ENCODE measurements at regions not wholly inside any gene's neighbourhood (a gene's known extent, or its start where the extent isn't known, plus 50 kb on each side); places are given as distances from the start of the nearest gene placed in this dataset.

DNA sequence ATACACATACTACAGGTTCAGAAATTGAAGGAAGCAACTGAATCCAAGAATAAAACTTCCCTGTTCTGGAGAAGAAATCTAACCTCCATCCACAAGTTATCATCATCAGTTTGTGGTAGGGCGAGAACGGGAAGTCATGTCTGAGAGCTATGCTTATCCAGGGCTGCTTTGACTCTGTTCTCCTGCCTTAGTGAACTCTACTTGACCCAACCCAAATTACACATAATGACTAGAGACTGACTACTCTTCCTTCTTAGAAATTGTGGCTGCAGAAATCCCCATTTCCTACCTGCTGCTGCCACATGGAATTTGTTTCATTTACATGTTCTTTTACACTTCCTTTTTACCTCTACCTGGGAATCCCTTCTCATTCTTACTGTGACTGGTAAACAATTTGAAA is 1102.6 kb upstream of the PIK3C3 start:
- 84 to 91% methylated on average over 2 of the region's 2 CpGs for WGBS, 2 donors
- no peaks in the 10 kb centered on the region for H3K4me1 ChIP-seq (ENCODE audit: control insufficient read depth in 2 of 2, insufficient read depth in 2 of 2, low read length in 1 of 2)
- no peak overlapping the region for H3K27ac ChIP-seq (ENCODE audit: low read depth in 2 of 2, low read length in 1 of 2)
- H3K9me3 ChIP-seq (ENCODE audit: control insufficient read depth in 2 of 2, insufficient read depth in 1 of 2, low read depth in 1 of 2, low read length in 1 of 2), result no peaks in the 10 kb centered on the region
- no peak overlapping the region for H3K4me3 ChIP-seq (ENCODE audit: low read depth in 1 of 2, low read length in 2 of 2)
- H3K36me3 ChIP-seq (ENCODE audit: control insufficient read depth in 2 of 2, insufficient read depth in 2 of 2, low read length in 1 of 2), result no peaks in the 10 kb centered on the region
- H3K27me3 ChIP-seq (ENCODE audit: control insufficient read depth in 1 of 2, insufficient read depth in 2 of 2, low read length in 2 of 2), result no peaks in the 10 kb centered on the region

DNA sequence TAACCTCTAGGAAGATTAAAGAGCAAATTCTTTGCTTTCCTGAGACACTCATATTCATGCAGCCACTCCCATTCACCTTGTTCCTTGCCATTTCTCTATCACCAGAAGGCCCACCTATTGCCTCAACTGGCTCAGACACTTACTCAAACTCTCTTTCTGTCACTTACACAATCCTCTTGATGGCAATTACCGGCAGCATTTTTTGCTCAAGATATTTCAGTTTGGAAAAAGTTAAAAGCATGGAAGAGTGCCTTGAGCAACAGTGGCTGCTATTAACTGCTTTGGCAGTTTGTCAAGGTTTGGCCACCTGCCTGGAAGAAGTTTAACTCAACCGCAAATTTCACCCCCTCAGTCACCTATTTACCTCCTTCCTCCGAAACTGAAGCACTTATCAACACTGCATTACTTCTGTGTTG is 1104.0 kb upstream of the PIK3C3 start:
- Histone ChIP-seq H3K4me1 (ENCODE audit: control insufficient read depth in 2 of 2, insufficient read depth in 2 of 2, low read length in 1 of 2) (no peaks in the 10 kb centered on the region), H3K36me3 (ENCODE audit: control insufficient read depth in 2 of 2, insufficient read depth in 2 of 2, low read length in 1 of 2) (no peaks in the 10 kb centered on the region), H3K4me3 (ENCODE audit: low read depth in 1 of 2, low read length in 2 of 2) (no peak overlapping the region), H3K27ac (ENCODE audit: low read depth in 2 of 2, low read length in 1 of 2) (no peak overlapping the region), H3K27me3 (ENCODE audit: control insufficient read depth in 1 of 2, insufficient read depth in 2 of 2, low read length in 2 of 2) (no peaks in the 10 kb centered on the region), H3K9me3 (ENCODE audit: control insufficient read depth in 2 of 2, insufficient read depth in 1 of 2, low read depth in 1 of 2, low read length in 1 of 2) (no peaks in the 10 kb centered on the region)
- 33 to 41% methylated on average over 3 of the region's 3 CpGs for WGBS, 2 donors

DNA sequence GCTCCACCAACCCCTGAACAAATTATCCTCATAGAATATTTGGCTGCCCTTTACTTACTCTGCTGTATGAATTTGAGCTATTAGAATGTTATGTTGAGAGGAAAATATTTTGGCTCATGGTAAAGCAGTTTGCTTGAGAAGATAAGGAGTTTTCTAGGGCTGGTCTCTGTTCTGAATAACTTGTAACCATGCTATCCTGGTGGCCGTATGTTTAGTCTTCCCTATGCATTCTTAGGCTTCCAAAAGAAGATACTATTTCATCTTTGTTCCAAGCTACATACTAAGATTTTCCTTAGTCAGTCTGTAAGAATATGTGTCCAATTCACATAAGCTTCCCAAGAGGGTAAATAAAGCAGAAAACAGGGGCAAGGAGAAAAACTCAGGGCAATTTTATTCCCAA is 1105.1 kb upstream of the PIK3C3 start:
- no peak overlapping the region for H3K4me3 ChIP-seq (ENCODE audit: low read depth in 1 of 2, low read length in 2 of 2)
- no peaks in the 10 kb centered on the region for H3K9me3 ChIP-seq (ENCODE audit: control insufficient read depth in 2 of 2, insufficient read depth in 1 of 2, low read depth in 1 of 2, low read length in 1 of 2)
- 47 to 50% methylated on average over 1 of the region's 1 CpG for WGBS, 2 donors
- no peaks in the 10 kb centered on the region for H3K27me3 ChIP-seq (ENCODE audit: control insufficient read depth in 1 of 2, insufficient read depth in 2 of 2, low read length in 2 of 2)
- no peaks in the 10 kb centered on the region for H3K36me3 ChIP-seq (ENCODE audit: control insufficient read depth in 2 of 2, insufficient read depth in 2 of 2, low read length in 1 of 2)
- no peak overlapping the region for H3K27ac ChIP-seq (ENCODE audit: low read depth in 2 of 2, low read length in 1 of 2)
- H3K4me1 ChIP-seq (ENCODE audit: control insufficient read depth in 2 of 2, insufficient read depth in 2 of 2, low read length in 1 of 2), result no peaks in the 10 kb centered on the region

DNA sequence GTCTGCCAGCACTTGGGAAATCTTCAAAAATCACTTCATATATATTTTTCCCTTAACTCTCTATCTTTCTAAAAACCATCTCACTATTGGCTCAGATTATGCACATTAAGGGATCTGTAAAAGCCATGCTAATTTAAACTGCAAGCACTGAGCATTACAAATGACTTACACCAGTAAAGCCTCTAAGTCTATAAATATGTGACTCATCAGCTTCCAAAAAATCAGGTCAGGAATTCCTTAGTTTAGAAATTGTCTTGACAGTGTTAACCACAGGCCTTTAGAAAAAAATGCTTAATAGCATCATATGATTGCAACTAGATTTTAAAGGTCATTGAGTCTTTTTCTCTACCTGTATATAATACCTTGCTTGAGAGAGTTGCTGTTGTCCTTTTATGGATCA is 1113.6 kb upstream of the PIK3C3 start:
- no peak overlapping the region for H3K4me3 ChIP-seq (ENCODE audit: low read depth in 1 of 2, low read length in 2 of 2)

DNA sequence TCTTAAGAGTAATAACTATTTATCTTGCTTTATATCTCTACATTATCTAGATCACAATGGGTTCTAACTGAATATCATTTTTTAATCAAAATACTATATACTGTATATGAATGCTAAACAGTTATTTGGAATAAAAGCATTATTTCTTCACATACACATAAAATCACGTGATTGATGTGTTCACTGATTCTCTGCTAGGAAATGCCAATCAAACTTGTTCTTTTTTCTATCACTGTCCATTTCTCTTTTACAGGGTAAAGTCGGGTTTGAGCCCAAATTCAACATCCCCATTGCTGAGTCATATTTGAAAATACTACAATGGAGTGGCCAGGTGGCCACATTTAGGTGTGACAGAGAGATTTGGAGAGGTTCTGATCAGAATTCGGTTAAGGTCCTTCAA is 1114.0 kb upstream of the PIK3C3 start:
- Histone ChIP-seq H3K4me3 (ENCODE audit: low read depth in 1 of 2, low read length in 2 of 2) (no peak overlapping the region), H3K4me1 (ENCODE audit: control insufficient read depth in 2 of 2, insufficient read depth in 2 of 2, low read length in 1 of 2) (no peaks in the 10 kb centered on the region), H3K27me3 (ENCODE audit: control insufficient read depth in 1 of 2, insufficient read depth in 2 of 2, low read length in 2 of 2) (no peaks in the 10 kb centered on the region), H3K9me3 (ENCODE audit: control insufficient read depth in 2 of 2, insufficient read depth in 1 of 2, low read depth in 1 of 2, low read length in 1 of 2) (no peaks in the 10 kb centered on the region), H3K27ac (ENCODE audit: low read depth in 2 of 2, low read length in 1 of 2) (no peak overlapping the region), H3K36me3 (ENCODE audit: control insufficient read depth in 2 of 2, insufficient read depth in 2 of 2, low read length in 1 of 2) (no peaks in the 10 kb centered on the region)
- 49 to 59% methylated on average over 3 of the region's 3 CpGs for WGBS, 2 donors

More for the DNA sequence above, 1113.6 kb upstream of the PIK3C3 start:
- no peak overlapping the region for H3K27ac ChIP-seq (ENCODE audit: low read depth in 2 of 2, low read length in 1 of 2)
- H3K36me3 ChIP-seq (ENCODE audit: control insufficient read depth in 2 of 2, insufficient read depth in 2 of 2, low read length in 1 of 2), result no peaks in the 10 kb centered on the region
- H3K4me1 ChIP-seq (ENCODE audit: control insufficient read depth in 2 of 2, insufficient read depth in 2 of 2, low read length in 1 of 2), result no peaks in the 10 kb centered on the region
- H3K9me3 ChIP-seq (ENCODE audit: control insufficient read depth in 2 of 2, insufficient read depth in 1 of 2, low read depth in 1 of 2, low read length in 1 of 2), result no peaks in the 10 kb centered on the region
- H3K27me3 ChIP-seq (ENCODE audit: control insufficient read depth in 1 of 2, insufficient read depth in 2 of 2, low read length in 2 of 2), result no peaks in the 10 kb centered on the region

DNA sequence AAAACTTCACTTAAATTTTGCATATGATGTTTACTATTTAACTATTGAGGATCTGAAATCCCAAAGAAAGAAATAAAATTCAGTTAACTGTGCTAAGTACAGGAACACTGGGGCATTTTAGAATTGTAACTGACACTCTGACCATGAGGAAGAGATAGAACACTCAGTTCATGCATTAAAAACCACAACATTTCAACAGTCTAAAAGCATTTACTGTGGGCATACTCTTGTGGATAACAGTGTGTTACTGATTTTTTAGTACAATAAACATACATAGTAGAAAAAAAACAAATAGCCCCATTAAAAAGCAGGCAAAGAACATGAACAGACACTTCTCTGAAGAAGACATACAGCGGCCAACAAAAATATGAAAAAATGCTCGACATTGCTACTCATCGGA is 1122.7 kb upstream of the PIK3C3 start:
- no peaks in the 10 kb centered on the region for H3K9me3 ChIP-seq (ENCODE audit: control insufficient read depth in 2 of 2, insufficient read depth in 1 of 2, low read depth in 1 of 2, low read length in 1 of 2)
- WGBS, 2 donors, result 91 to 97% methylated on average over 3 of the region's 3 CpGs
- H3K36me3 ChIP-seq (ENCODE audit: control insufficient read depth in 2 of 2, insufficient read depth in 2 of 2, low read length in 1 of 2), result no peaks in the 10 kb centered on the region
- no peak overlapping the region for H3K4me3 ChIP-seq (ENCODE audit: low read depth in 1 of 2, low read length in 2 of 2)
- no peak overlapping the region for H3K27ac ChIP-seq (ENCODE audit: low read depth in 2 of 2, low read length in 1 of 2)
- H3K27me3 ChIP-seq (ENCODE audit: control insufficient read depth in 1 of 2, insufficient read depth in 2 of 2, low read length in 2 of 2), result no peaks in the 10 kb centered on the region
- H3K4me1 ChIP-seq (ENCODE audit: control insufficient read depth in 2 of 2, insufficient read depth in 2 of 2, low read length in 1 of 2), result no peaks in the 10 kb centered on the region

DNA sequence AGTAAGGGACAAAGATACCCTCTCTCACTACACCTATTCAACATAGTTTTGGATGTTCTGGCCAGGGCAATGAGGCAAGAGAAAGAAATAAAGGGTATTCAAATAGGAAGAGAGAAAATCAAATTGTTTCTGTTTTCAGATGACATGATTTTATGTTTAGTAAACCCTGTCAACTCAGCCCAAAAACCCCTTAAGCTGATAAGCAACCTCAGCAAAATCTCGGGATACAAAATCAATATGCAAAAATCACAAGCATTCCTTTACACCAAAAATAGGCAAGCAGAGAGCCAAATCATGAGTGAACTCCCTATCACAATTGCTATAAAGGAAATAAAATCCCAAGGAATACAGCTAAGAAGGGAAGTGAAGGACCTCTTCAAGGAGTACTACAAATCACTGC is 1130.7 kb upstream of the PIK3C3 start:
- Histone ChIP-seq H3K4me3 (ENCODE audit: low read depth in 1 of 2, low read length in 2 of 2) (no peak overlapping the region), H3K27ac (ENCODE audit: low read depth in 2 of 2, low read length in 1 of 2) (no peak overlapping the region), H3K36me3 (ENCODE audit: control insufficient read depth in 2 of 2, insufficient read depth in 2 of 2, low read length in 1 of 2) (no peaks in the 10 kb centered on the region), H3K9me3 (ENCODE audit: control insufficient read depth in 2 of 2, insufficient read depth in 1 of 2, low read depth in 1 of 2, low read length in 1 of 2) (no peaks in the 10 kb centered on the region), H3K4me1 (ENCODE audit: control insufficient read depth in 2 of 2, insufficient read depth in 2 of 2, low read length in 1 of 2) (no peaks in the 10 kb centered on the region), H3K27me3 (ENCODE audit: control insufficient read depth in 1 of 2, insufficient read depth in 2 of 2, low read length in 2 of 2) (no peaks in the 10 kb centered on the region)
- 83 to 86% methylated on average over 1 of the region's 1 CpG for WGBS, 2 donors

DNA sequence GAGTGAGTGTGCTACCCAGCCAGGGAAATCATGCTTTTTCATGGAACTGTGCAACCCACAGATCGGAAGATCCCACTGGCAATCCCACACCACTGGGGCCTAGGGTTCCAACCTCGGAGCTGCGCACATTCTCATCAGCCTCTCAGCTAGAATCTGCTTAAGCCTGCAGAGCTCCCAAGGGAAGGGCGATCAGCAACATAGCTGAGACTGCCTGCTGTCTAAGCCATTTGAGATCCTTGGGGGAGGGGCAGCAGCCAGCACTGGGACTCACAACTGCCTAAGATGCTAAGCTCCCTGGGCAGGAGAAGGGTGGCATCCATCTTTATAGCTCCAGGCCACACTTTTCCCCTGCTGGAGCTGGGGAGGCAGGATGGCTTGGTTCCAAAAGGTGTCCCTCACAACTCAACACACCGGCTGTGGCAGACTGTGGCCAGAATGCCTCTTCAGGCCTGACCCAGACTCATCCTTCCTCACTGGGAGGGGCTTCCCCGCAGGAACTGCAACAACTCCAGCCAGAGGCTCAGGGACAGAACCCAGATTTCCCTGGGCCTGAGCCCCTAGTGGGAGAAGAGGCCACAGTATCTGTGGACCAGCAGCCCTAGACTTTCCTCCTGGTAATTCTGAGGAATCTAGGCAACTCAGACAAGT is 1133.3 kb upstream of the PIK3C3 start:
- H3K4me1 ChIP-seq (ENCODE audit: control insufficient read depth in 2 of 2, insufficient read depth in 2 of 2, low read length in 1 of 2), result no peaks in the 10 kb centered on the region
- H3K27ac ChIP-seq (ENCODE audit: low read depth in 2 of 2, low read length in 1 of 2), result no peak overlapping the region
- H3K9me3 ChIP-seq (ENCODE audit: control insufficient read depth in 2 of 2, insufficient read depth in 1 of 2, low read depth in 1 of 2, low read length in 1 of 2), result no peaks in the 10 kb centered on the region
- H3K36me3 ChIP-seq (ENCODE audit: control insufficient read depth in 2 of 2, insufficient read depth in 2 of 2, low read length in 1 of 2), result no peaks in the 10 kb centered on the region
- H3K27me3 ChIP-seq (ENCODE audit: control insufficient read depth in 1 of 2, insufficient read depth in 2 of 2, low read length in 2 of 2), result no peaks in the 10 kb centered on the region
- H3K4me3 ChIP-seq (ENCODE audit: low read depth in 1 of 2, low read length in 2 of 2), result no peak overlapping the region
- 83 to 87% methylated on average over 6 of the region's 6 CpGs for WGBS, 2 donors

DNA sequence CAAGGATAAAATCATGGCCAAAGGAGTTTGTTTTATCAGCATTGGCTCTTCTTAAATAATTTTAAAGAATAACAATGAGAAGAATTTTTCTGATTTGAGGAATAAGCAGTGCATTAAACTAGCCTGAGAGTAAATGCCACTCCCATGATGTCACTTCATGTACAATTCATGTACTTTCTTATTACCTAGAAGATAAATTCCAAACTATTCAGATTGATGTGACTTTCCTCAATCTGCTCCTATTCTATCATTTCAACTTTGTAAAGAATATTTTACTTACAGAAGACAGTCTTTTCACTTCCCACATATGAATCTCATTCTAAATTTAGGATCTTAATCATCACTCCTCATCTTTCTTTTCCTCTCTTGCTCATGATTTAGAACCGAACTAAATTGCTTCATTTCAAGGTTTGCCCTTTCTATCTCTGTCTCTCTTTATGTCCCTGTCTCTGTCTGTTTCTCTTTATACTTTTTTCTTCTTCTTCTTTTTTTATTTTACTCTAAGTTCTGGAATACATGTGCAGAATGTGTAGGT is 1142.0 kb upstream of the PIK3C3 start:
- Histone ChIP-seq H3K27ac (ENCODE audit: low read depth in 2 of 2, low read length in 1 of 2) (no peak overlapping the region), H3K9me3 (ENCODE audit: control insufficient read depth in 2 of 2, insufficient read depth in 1 of 2, low read depth in 1 of 2, low read length in 1 of 2) (no peaks in the 10 kb centered on the region), H3K4me3 (ENCODE audit: low read depth in 1 of 2, low read length in 2 of 2) (no peak overlapping the region), H3K27me3 (ENCODE audit: control insufficient read depth in 1 of 2, insufficient read depth in 2 of 2, low read length in 2 of 2) (no peaks in the 10 kb centered on the region), H3K36me3 (ENCODE audit: control insufficient read depth in 2 of 2, insufficient read depth in 2 of 2, low read length in 1 of 2) (no peaks in the 10 kb centered on the region), H3K4me1 (ENCODE audit: control insufficient read depth in 2 of 2, insufficient read depth in 2 of 2, low read length in 1 of 2) (no peaks in the 10 kb centered on the region)
- WGBS, 2 donors, result 71 to 80% methylated on average over 1 of the region's 1 CpG

DNA sequence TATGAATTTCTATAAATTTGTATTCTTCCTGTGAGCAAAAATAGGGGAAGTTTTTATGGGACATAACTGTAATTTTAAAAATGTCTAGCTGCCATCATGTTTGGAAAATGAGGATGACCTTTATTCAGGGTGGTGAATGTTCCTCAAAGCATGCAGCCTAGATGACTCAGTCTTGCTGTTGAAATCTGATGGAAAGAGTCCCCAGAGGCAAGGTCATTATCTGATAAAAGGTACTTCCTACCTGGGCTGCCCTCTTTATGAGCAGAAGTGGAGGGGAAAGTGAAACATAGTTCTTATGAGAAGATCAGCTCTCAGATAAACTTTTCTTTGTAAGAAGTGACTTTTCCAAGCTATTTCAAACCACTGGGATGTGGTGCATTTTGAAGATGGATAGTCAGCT is 1144.7 kb upstream of the PIK3C3 start:
- H3K27ac ChIP-seq (ENCODE audit: low read depth in 2 of 2, low read length in 1 of 2), result no peak overlapping the region
- H3K4me3 ChIP-seq (ENCODE audit: low read depth in 1 of 2, low read length in 2 of 2), result no peak overlapping the region
- no peaks in the 10 kb centered on the region for H3K27me3 ChIP-seq (ENCODE audit: control insufficient read depth in 1 of 2, insufficient read depth in 2 of 2, low read length in 2 of 2)
- H3K9me3 ChIP-seq (ENCODE audit: control insufficient read depth in 2 of 2, insufficient read depth in 1 of 2, low read depth in 1 of 2, low read length in 1 of 2), result no peaks in the 10 kb centered on the region
- no peaks in the 10 kb centered on the region for H3K36me3 ChIP-seq (ENCODE audit: control insufficient read depth in 2 of 2, insufficient read depth in 2 of 2, low read length in 1 of 2)
- H3K4me1 ChIP-seq (ENCODE audit: control insufficient read depth in 2 of 2, insufficient read depth in 2 of 2, low read length in 1 of 2), result no peaks in the 10 kb centered on the region

Data from esophagus (tissue), 2 donors.